GM18951 (cell line): ENCODE measurements at regions not wholly inside any gene's neighbourhood (a gene's known extent, or its start where the extent isn't known, plus 50 kb on each side); places are given as distances from the start of the nearest gene placed in this dataset.
"Not testable (repeated sequence)": the region's sequence is repeated elsewhere in the genome, so short reads cannot be mapped to it uniquely, and the experiment has no call there.

ENCODE experiments used
- POLR2A ChIP-seq: IDR thresholded peaks from 4 replicates; pipeline ENCODE4 v1.6.1; 2011; ENCODE audit warnings: mild to moderate bottlenecking; ENCODE audit not compliant: insufficient read length, insufficient read depth; ENCODE audit errors: extremely low read depth
- in situ Hi-C: fragments of 300-500 bp; cut with MboI; formaldehyde crosslinking; loops from one replicate; pipeline ENCODE4 v1.12.0; 2022; ENCODE audit warnings: low sequenced_read_pairs, mixed read lengths, inconsistent platforms; ENCODE audit not compliant: unreplicated experiment

GRCh38 chr13:70585109-70585508 is 476.9 kb upstream of the KLHL1 start:
- no peak for TF ChIP-seq POLR2A

GRCh38 chr13:70580825-70581224 is 472.6 kb upstream of the KLHL1 start:
- in situ Hi-C loops = no loop called here

More at GRCh38 chr13:70585109-70585508, 476.9 kb upstream of the KLHL1 start:
- in situ Hi-C loops = no loop called here

GRCh38 chr13:70579941-70580340 is 471.7 kb upstream of the KLHL1 start:
- no peak for TF ChIP-seq POLR2A
- in situ Hi-C loops = no loop called here

More at GRCh38 chr13:70580825-70581224, 472.6 kb upstream of the KLHL1 start:
- TF ChIP-seq POLR2A = no peak

- in situ Hi-C loops = loop anchor here (25.0 kb wide), 1 partner anchor 1034 kb away; no protein-coding TSS in a partner anchor
- TF ChIP-seq POLR2A = no peak
Observed at GRCh38 chr13:70571221-70571620, 463.0 kb upstream of the KLHL1 start.

- no peak for TF ChIP-seq POLR2A
- in situ Hi-C loops = loop anchor here (25.0 kb wide), 1 partner anchor 1031 kb away; no protein-coding TSS in a partner anchor
Observed at GRCh38 chr13:70568571-70568970, 460.3 kb upstream of the KLHL1 start.

GRCh38 chr13:70544706-70545105 is 436.5 kb upstream of the KLHL1 start:
- in situ Hi-C loops = no loop called here
- no peak for TF ChIP-seq POLR2A

- no peak for TF ChIP-seq POLR2A
- in situ Hi-C loops = no loop called here
Observed at GRCh38 chr13:70541451-70541850, 433.2 kb upstream of the KLHL1 start.

GRCh38 chr13:70534466-70534865 is 426.2 kb upstream of the KLHL1 start:
- no peak for TF ChIP-seq POLR2A

GRCh38 chr13:70529652-70530051 is 421.4 kb upstream of the KLHL1 start:
- in situ Hi-C loops = no loop called here
- TF ChIP-seq POLR2A = no peak

More at GRCh38 chr13:70534466-70534865, 426.2 kb upstream of the KLHL1 start:
- in situ Hi-C loops = no loop called here

- no peak for TF ChIP-seq POLR2A
- in situ Hi-C loops = no loop called here
Observed at GRCh38 chr13:70527599-70527998, 419.3 kb upstream of the KLHL1 start.

- in situ Hi-C loops = no loop called here
- no peak for TF ChIP-seq POLR2A
Observed at GRCh38 chr13:70523622-70524021, 415.4 kb upstream of the KLHL1 start.

GRCh38 chr13:70520275-70521036 is 412.2 kb upstream of the KLHL1 start:
- no peak for TF ChIP-seq POLR2A
- in situ Hi-C loops = no loop called here

- in situ Hi-C loops = no loop called here
- TF ChIP-seq POLR2A = no peak
Observed at GRCh38 chr13:70518081-70518480, 409.8 kb upstream of the KLHL1 start.

- no peak for TF ChIP-seq POLR2A
- in situ Hi-C loops = no loop called here
Observed at GRCh38 chr13:70516226-70516625, 408.0 kb upstream of the KLHL1 start.

GRCh38 chr13:70511861-70512417 is 403.7 kb upstream of the KLHL1 start:
- in situ Hi-C loops = not testable (repeated sequence)
